ENCODE measurements at regions not wholly inside any gene's neighbourhood (a gene's known extent, or its start where the extent isn't known, plus 50 kb on each side); places are given as distances from the start of the nearest gene placed in this dataset.

- no peak for DNase-seq
Measured at GRCh38 chr6:167583412-167583811, 243.3 kb upstream of the AFDN start.

GRCh38 chr6:167588181-167588919, 238.4 kb upstream of the AFDN start:
- no peak for DNase-seq

- DNase-seq = no peak
Measured at GRCh38 chr6:167588920-167589614, 237.6 kb upstream of the AFDN start.

GRCh38 chr6:167589615-167589940, 237.1 kb upstream of the AFDN start:
- no peak for DNase-seq

GRCh38 chr6:167590193-167590592, 236.5 kb upstream of the AFDN start:
- DNase-seq = no peak
